ENCODE measurements at regions not wholly inside any gene's neighbourhood (a gene's known extent, or its start where the extent isn't known, plus 50 kb on each side); places are given as distances from the start of the nearest gene placed in this dataset.

- peaks cover 19% of the 10 kb centered on the region for H3K4me1 Mint-ChIP-seq
- no peaks in the 10 kb centered on the region for H3K36me3 Mint-ChIP-seq
- no peak for TF ChIP-seq MYBL2 (CRISPR knock-in tag; IDR thresholded peaks at IDR 0.05)
- TF ChIP-seq SMAD4 (CRISPR knock-in tag; IDR thresholded peaks at IDR 0.05), result no peak
- TF ChIP-seq NR3C1 (CRISPR knock-in tag; conservative IDR thresholded peaks at IDR 0.05; ENCODE audit: low read depth), result no peak
- TF ChIP-seq ZNF317 (CRISPR knock-in tag; IDR thresholded peaks at IDR 0.05; ENCODE audit: borderline replicate concordance, low read depth), result no peak
- TF ChIP-seq, protein P1, sequence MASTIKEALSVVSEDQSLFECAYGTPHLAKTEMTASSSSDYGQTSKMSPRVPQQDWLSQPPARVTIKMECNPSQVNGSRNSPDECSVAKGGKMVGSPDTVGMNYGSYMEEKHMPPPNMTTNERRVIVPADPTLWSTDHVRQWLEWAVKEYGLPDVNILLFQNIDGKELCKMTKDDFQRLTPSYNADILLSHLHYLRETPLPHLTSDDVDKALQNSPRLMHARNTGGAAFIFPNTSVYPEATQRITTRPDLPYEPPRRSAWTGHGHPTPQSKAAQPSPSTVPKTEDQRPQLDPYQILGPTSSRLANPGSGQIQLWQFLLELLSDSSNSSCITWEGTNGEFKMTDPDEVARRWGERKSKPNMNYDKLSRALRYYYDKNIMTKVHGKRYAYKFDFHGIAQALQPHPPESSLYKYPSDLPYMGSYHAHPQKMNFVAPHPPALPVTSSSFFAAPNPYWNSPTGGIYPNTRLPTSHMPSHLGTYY (CRISPR knock-in tag; IDR thresholded peaks at IDR 0.05), result no peak
- TF ChIP-seq, protein P2, sequence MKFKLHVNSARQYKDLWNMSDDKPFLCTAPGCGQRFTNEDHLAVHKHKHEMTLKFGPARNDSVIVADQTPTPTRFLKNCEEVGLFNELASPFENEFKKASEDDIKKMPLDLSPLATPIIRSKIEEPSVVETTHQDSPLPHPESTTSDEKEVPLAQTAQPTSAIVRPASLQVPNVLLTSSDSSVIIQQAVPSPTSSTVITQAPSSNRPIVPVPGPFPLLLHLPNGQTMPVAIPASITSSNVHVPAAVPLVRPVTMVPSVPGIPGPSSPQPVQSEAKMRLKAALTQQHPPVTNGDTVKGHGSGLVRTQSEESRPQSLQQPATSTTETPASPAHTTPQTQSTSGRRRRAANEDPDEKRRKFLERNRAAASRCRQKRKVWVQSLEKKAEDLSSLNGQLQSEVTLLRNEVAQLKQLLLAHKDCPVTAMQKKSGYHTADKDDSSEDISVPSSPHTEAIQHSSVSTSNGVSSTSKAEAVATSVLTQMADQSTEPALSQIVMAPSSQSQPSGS (CRISPR knock-in tag; IDR thresholded peaks at IDR 0.05; ENCODE audit: borderline replicate concordance, low read depth), result no peak
- ATAC-seq, result no peak
- POLR2A ChIA-PET, result no interaction called here
- peaks cover 6% of the 10 kb centered on the region; the same call in 1 of the 2 replicates for H3K9me3 Mint-ChIP-seq
- DNase-seq (ENCODE audit: low spot score), result no peak
- no peak overlapping the region for H3K27ac Mint-ChIP-seq
- H3K27me3 Mint-ChIP-seq (ENCODE audit: low read depth), result no peaks in the 10 kb centered on the region
- no peak overlapping the region for H3K4me3 Mint-ChIP-seq
- CTCF ChIA-PET, result interaction anchor here (0.8 kb wide), 1 partner anchor 18 kb away, joined by 3 read pairs; no protein-coding TSS in a partner anchor
These were observed 456.5 kb upstream of the GOLIM4 start for GRCh38 chr3:168552251-168552650.

DNA sequence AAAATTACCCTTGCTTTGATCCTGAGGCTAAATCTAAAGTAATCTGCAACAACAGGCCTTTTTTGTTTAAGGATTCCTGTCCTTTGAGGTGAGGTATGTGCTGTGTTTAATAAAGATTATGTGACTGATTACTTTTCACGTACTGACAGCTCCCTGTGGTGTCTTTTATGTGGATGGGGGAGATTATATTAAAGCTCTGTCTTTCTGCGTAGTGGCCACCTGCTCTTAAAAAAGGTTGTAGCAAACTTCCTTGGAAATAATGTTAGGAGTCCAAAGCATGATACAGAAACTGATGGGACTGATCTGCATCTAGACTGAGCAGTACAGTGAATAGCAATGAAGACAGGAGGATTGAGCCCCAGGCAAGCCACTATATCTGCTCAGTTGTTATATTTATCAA, 453.0 kb upstream of the GOLIM4 start:
- CTCF ChIA-PET, result no interaction called here
- no peak overlapping the region for H3K27ac Mint-ChIP-seq
- DNase-seq (ENCODE audit: low spot score) (no peak), ATAC-seq (no peak)
- no peaks in the 10 kb centered on the region; the same call in 1 of the 2 replicates for H3K27me3 Mint-ChIP-seq (ENCODE audit: low read depth)
- H3K36me3 Mint-ChIP-seq, result no peaks in the 10 kb centered on the region
- H3K4me3 Mint-ChIP-seq, result no peak overlapping the region
- peaks cover 6% of the 10 kb centered on the region; the same call in 1 of the 2 replicates for H3K9me3 Mint-ChIP-seq
- POLR2A ChIA-PET, result no interaction called here
- TF ChIP-seq RORB (CRISPR knock-in tag; IDR thresholded peaks at IDR 0.05) (no peak), ETV6 (CRISPR knock-in tag; IDR thresholded peaks at IDR 0.05) (no peak), OVOL2 (CRISPR knock-in tag; IDR thresholded peaks at IDR 0.05; ENCODE audit: borderline replicate concordance) (no peak)
- TF ChIP-seq, protein P3, sequence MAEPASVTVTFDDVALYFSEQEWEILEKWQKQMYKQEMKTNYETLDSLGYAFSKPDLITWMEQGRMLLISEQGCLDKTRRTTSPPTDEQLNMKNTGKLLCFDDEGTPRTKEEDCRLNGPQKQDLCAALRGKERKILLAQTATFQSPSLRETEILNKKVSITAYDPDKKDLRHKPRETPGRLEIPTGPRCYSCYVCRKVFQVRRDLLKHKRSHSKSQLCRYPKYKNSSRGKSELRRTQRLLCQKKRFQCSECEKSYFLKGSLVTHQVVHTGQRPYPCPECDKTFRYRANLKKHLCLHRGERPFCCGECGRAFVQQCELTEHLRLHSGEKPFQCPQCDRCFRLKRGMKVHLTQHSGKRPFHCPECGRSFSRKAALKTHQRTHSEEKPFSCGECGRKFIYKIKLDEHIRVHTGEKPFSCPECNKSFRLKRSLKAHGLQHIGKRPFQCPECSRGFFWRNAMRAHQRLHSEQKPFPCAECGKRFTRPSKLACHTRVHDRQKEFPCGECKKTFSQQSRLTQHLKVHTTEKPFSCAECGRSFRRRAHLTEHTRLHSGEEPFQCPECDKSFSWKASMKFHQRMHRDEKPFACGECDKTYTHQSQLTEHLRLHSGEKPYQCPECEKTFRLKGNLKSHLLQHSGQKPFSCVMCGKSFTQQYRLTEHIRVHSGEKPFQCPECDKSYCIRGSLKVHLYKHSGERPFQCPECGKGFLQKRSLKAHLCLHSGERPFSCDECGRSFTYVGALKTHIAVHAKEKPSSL (CRISPR knock-in tag; conservative IDR thresholded peaks at IDR 0.05), result no peak
- peaks cover 44% of the 10 kb centered on the region for H3K4me1 Mint-ChIP-seq

- TF ChIP-seq GRHL2 (CRISPR knock-in tag; IDR thresholded peaks at IDR 0.05; ENCODE audit: insufficient replicate concordance, severe bottlenecking) (no peak), ZBTB21 (CRISPR knock-in tag; IDR thresholded peaks at IDR 0.05; ENCODE audit: borderline replicate concordance) (no peak), CREB1 (CRISPR knock-in tag; IDR thresholded peaks at IDR 0.05) (no peak), FOXK1 (CRISPR knock-in tag; IDR thresholded peaks at IDR 0.05) (no peak), ZSCAN18 (CRISPR knock-in tag; IDR thresholded peaks at IDR 0.05) (no peak)
- TF ChIP-seq, protein P4, sequence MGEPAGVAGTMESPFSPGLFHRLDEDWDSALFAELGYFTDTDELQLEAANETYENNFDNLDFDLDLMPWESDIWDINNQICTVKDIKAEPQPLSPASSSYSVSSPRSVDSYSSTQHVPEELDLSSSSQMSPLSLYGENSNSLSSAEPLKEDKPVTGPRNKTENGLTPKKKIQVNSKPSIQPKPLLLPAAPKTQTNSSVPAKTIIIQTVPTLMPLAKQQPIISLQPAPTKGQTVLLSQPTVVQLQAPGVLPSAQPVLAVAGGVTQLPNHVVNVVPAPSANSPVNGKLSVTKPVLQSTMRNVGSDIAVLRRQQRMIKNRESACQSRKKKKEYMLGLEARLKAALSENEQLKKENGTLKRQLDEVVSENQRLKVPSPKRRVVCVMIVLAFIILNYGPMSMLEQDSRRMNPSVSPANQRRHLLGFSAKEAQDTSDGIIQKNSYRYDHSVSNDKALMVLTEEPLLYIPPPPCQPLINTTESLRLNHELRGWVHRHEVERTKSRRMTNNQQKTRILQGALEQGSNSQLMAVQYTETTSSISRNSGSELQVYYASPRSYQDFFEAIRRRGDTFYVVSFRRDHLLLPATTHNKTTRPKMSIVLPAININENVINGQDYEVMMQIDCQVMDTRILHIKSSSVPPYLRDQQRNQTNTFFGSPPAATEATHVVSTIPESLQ (CRISPR knock-in tag; IDR thresholded peaks at IDR 0.05), result no peak
- DNase-seq (ENCODE audit: low spot score) (no peak), ATAC-seq (no peak)
- POLR2A ChIA-PET, result no interaction called here
- H3K27me3 Mint-ChIP-seq (ENCODE audit: low read depth), result no peaks in the 10 kb centered on the region; the same call in 1 of the 2 replicates
- no peak overlapping the region for H3K27ac Mint-ChIP-seq
- H3K4me3 Mint-ChIP-seq, result no peak overlapping the region
- peaks cover 9% of the 10 kb centered on the region; the same call in 1 of the 2 replicates for H3K9me3 Mint-ChIP-seq
- H3K4me1 Mint-ChIP-seq, result peaks cover 58% of the 10 kb centered on the region
- no peaks in the 10 kb centered on the region for H3K36me3 Mint-ChIP-seq
- CTCF ChIA-PET, result interaction anchor here (1.0 kb wide), 2 partner anchors 20 to 336 kb away, joined by 3 to 4 read pairs; no protein-coding TSS in a partner anchor
These were observed 451.0 kb upstream of the GOLIM4 start for GRCh38 chr3:168546707-168547106.
